Uterus (tissue), 2 donors: ENCODE measurements at regions not wholly inside any gene's neighbourhood (a gene's known extent, or its start where the extent isn't known, plus 50 kb on each side); places are given as distances from the start of the nearest gene placed in this dataset.

Experiments
- CTCF ChIP-seq, 4 experiments: fragments of 200-600 bp in 2 of 4; fragments of 450-650 bp in 2 of 4; sonication (generic) in 2 of 4; IDR thresholded peaks; one replicate each; pipeline ENCODE4 v1.5.1; 2016 to 2019; ENCODE audit warnings: antibody characterized with exemption in 4 of 4, mild to moderate bottlenecking in 2 of 4, moderate library complexity in 1 of 4
- POLR2A ChIP-seq, 2 donors: fragments of 450-650 bp; IDR thresholded peaks; one replicate each; pipeline ENCODE4 v1.6.1; 2016; ENCODE audit warnings: antibody characterized with exemption in 2 of 2, mild to moderate bottlenecking in 1 of 2, moderate library complexity in 1 of 2

DNA sequence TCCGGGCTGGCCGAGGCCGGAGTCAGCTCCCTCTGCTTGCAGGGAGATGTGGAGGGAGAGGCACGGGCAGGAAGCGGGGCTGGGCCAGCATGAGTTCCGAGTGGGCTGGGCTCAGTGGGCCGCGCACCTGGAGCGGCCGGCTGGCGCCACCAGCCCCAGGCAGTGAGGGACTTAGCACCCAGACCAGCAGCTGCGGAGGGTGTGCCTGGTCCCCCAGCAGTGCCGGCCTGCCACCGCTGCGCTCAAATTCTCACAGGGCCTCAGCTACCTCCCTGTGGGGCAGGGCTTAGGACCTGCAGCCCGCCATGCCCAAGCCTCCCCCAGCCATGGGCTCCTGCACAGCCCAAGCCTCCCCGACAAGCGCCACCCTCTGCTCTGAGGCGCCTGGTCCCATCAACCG, 700.3 kb downstream of the DNAH5 start:
- TF ChIP-seq CTCF (IDR thresholded peaks at IDR 0.05) (no peak), POLR2A (IDR thresholded peaks at IDR 0.05) (no peak)
